IMR-90 (cell line): ENCODE measurements at regions not wholly inside any gene's neighbourhood (a gene's known extent, or its start where the extent isn't known, plus 50 kb on each side); places are given as distances from the start of the nearest gene placed in this dataset.

Source experiments
- ATAC-seq: fragments of 200-7000 bp; cut with Tn5 transposase; 2 replicates; pipeline ENCODE4 v1.9.1; 2020; ENCODE audit warnings: low read depth, mild to moderate bottlenecking, moderate library complexity
- BruUV-seq: library from RNA; stranded (reverse); fragments of 400-500 nt; replicated peaks from 2 replicates; lab custom pipeline; 2021; lab: Mats Ljungman, UMichigan
- CTCF ChIA-PET: fragments of 300-600 bp; formaldehyde crosslinking; extraction: SDS; loops from one replicate; lab custom pipeline; 2021; ENCODE audit warnings: antibody characterized with exemption; lab: Yijun Ruan, JAX
- POLR2A ChIA-PET: fragments of 300-600 bp; sonication (Branson Sonifier 250); formaldehyde crosslinking; loops from one replicate; lab custom pipeline; 2022; ENCODE audit warnings: antibody characterized with exemption; ENCODE audit not compliant: unreplicated experiment; lab: Charles Lee
- DNase-seq: peaks from one replicate; pipeline ENCODE4 v3.0.0; 2013
- H2AFZ ChIP-seq: replicated peaks from 2 replicates; pipeline ENCODE3; 2013; ENCODE audit warnings: low read length, mild to moderate bottlenecking; ENCODE audit not compliant: poor library complexity
- H2AK5ac ChIP-seq: 2 replicates; pipeline ENCODE4 v1.6.1; 2013; ENCODE audit warnings: low read depth, low read length, inconsistent platforms
- H2AK9ac ChIP-seq: replicated peaks from 2 replicates; pipeline ENCODE3; 2013; ENCODE audit warnings: mild to moderate bottlenecking, low read depth, low read length, moderate library complexity; ENCODE audit not compliant: poor library complexity
- H2BK120ac ChIP-seq: 2 replicates; pipeline ENCODE4 v1.6.1; 2013; ENCODE audit warnings: low read depth, low read length, inconsistent platforms
- H2BK15ac ChIP-seq: 3 replicates; pipeline ENCODE4 v1.6.1; 2013; ENCODE audit warnings: low read depth, low read length, inconsistent platforms
- H2BK20ac ChIP-seq: 2 replicates; pipeline ENCODE4 v1.6.1; 2013; ENCODE audit warnings: low read depth, mild to moderate bottlenecking, inconsistent platforms, low read length, moderate library complexity
- H2BK5ac ChIP-seq: 2 replicates; pipeline ENCODE4 v1.6.1; 2013; ENCODE audit warnings: mild to moderate bottlenecking, low read depth, low read length, inconsistent platforms; ENCODE audit not compliant: poor library complexity, severe bottlenecking
- H3K14ac ChIP-seq: replicated peaks from 2 replicates; pipeline ENCODE4 v1.6.1; 2013; ENCODE audit warnings: low read depth, low read length, inconsistent platforms
- H3K18ac ChIP-seq: 2 replicates; pipeline ENCODE4 v1.6.1; 2013; ENCODE audit warnings: low read depth, low read length, control low read depth
- H3K23ac ChIP-seq: 2 replicates; pipeline ENCODE4 v1.6.1; 2013; ENCODE audit warnings: low read depth, low read length, inconsistent platforms
- H3K27ac ChIP-seq: 2 replicates; pipeline ENCODE4 v1.5.1; 2013; ENCODE audit warnings: mild to moderate bottlenecking, control low read depth, low read length; ENCODE audit not compliant: insufficient read depth
- H3K27me3 ChIP-seq: 2 replicates; pipeline ENCODE4 v1.6.1; 2013; ENCODE audit warnings: low read length; ENCODE audit not compliant: control insufficient read depth, insufficient read depth
- H3K36me3 ChIP-seq: 2 replicates; pipeline ENCODE4 v1.6.1; 2013; ENCODE audit warnings: low read length, mixed read lengths; ENCODE audit not compliant: control insufficient read depth, insufficient read depth
- H3K4ac ChIP-seq: 2 replicates; pipeline ENCODE4 v1.6.1; 2013; ENCODE audit warnings: low read depth, low read length, inconsistent platforms
- H3K4me1 ChIP-seq: 2 replicates; pipeline ENCODE4 v1.6.1; 2013; ENCODE audit warnings: low read length, mixed read lengths; ENCODE audit not compliant: control insufficient read depth, insufficient read depth
- H3K4me2 ChIP-seq: 2 replicates; pipeline ENCODE4 v1.6.1; 2013; ENCODE audit warnings: low read depth, mild to moderate bottlenecking, control low read depth, low read length, moderate library complexity
- H3K4me3 ChIP-seq: 2 replicates; pipeline ENCODE4 v1.5.1; 2013; ENCODE audit warnings: low read depth, mild to moderate bottlenecking, control low read depth, low read length, moderate library complexity; ENCODE audit not compliant: insufficient read depth
- H3K56ac ChIP-seq: 2 replicates; pipeline ENCODE4 v1.6.1; 2013; ENCODE audit warnings: low read length, inconsistent platforms; ENCODE audit not compliant: insufficient read depth; ENCODE audit errors: extremely low read depth
- H3K79me1 ChIP-seq, 2 experiments: 2 replicates each; pipeline ENCODE4 v1.6.1; 2013; ENCODE audit warnings: low read length in 2 of 2, inconsistent platforms in 1 of 2, low read depth in 1 of 2
- H3K9ac ChIP-seq: 2 replicates; pipeline ENCODE4 v1.6.1; 2013; ENCODE audit warnings: low read depth, low read length, control low read depth
- H3K9me1 ChIP-seq: 2 replicates; pipeline ENCODE4 v1.6.1; 2013; ENCODE audit warnings: low read length, inconsistent platforms; ENCODE audit not compliant: insufficient read depth
- H3K9me3 ChIP-seq: 2 replicates; pipeline ENCODE4 v1.6.1; 2013; ENCODE audit warnings: low read length; ENCODE audit not compliant: control insufficient read depth, insufficient read depth
- H4K20me1 ChIP-seq: 2 replicates; pipeline ENCODE4 v1.6.1; 2013; ENCODE audit warnings: low read length, inconsistent platforms; ENCODE audit not compliant: insufficient read depth
- H4K5ac ChIP-seq: 2 replicates; pipeline ENCODE4 v1.6.1; 2013; ENCODE audit warnings: mild to moderate bottlenecking, low read depth, low read length, control low read depth
- H4K8ac ChIP-seq, 2 experiments: 2 replicates each; pipeline ENCODE4 v1.6.1; 2013; ENCODE audit warnings: low read depth in 2 of 2, low read length in 2 of 2, control low read depth in 1 of 2, inconsistent platforms in 1 of 2
- H4K91ac ChIP-seq: 2 replicates; pipeline ENCODE4 v1.6.1; 2013; ENCODE audit warnings: low read depth, low read length, inconsistent platforms; ENCODE audit not compliant: insufficient read depth
- CEBPB ChIP-seq: IDR thresholded peaks from 2 replicates; pipeline ENCODE4 v1.6.1; 2012; ENCODE audit warnings: low read depth, low read length, improper control_type of control experiment
- MAFK ChIP-seq: IDR thresholded peaks from 2 replicates; pipeline ENCODE4 v1.6.1; 2012; ENCODE audit warnings: low read depth, low read length, improper control_type of control experiment
- MAZ ChIP-seq: IDR thresholded peaks from 2 replicates; pipeline ENCODE4 v1.6.1; 2012; ENCODE audit warnings: low read depth, mild to moderate bottlenecking, low read length, improper control_type of control experiment, moderate library complexity, borderline replicate concordance
- MXI1 ChIP-seq: IDR thresholded peaks from 2 replicates; pipeline ENCODE4 v1.6.1; 2012; ENCODE audit warnings: low read depth, mild to moderate bottlenecking, low read length, moderate library complexity, borderline replicate concordance
- POLR2A ChIP-seq: IDR thresholded peaks from 2 replicates; pipeline ENCODE4 v1.6.1; 2012; ENCODE audit warnings: mild to moderate bottlenecking, low read depth, low read length
- RCOR1 ChIP-seq: IDR thresholded peaks from 2 replicates; pipeline ENCODE4 v1.6.1; 2012; ENCODE audit warnings: mild to moderate bottlenecking, low read length, improper control_type of control experiment; ENCODE audit not compliant: insufficient replicate concordance
- RFX5 ChIP-seq: IDR thresholded peaks from 2 replicates; pipeline ENCODE4 v1.8.0; 2012; ENCODE audit warnings: low read depth, mild to moderate bottlenecking, low read length, moderate library complexity
- dilution Hi-C: fragments of 300-500 bp; cut with HindIII; formaldehyde crosslinking; loops from one replicate; pipeline ENCODE4 v1.14.3; 2018; ENCODE audit warnings: low sequenced_read_pairs; ENCODE audit not compliant: unreplicated experiment
- in situ Hi-C: fragments of 300-500 bp; cut with MboI; formaldehyde crosslinking; loops from 3 replicates; pipeline ENCODE4 v1.14.3; 2019; ENCODE audit warnings: low sequenced_read_pairs, inconsistent platforms, mixed read lengths
- intact Hi-C: fragments of 100-400 bp; cut with micrococcal nuclease; formaldehyde crosslinking; loops from 2 replicates; pipeline ENCODE4 v1.10.0; 2022

- no peaks in the 10 kb centered on the region for H3K79me1 ChIP-seq
- ATAC-seq: no peak
- H4K20me1 ChIP-seq: no peaks in the 10 kb centered on the region
- no peak overlapping the region for H2AK5ac ChIP-seq
- H4K91ac ChIP-seq: no peak overlapping the region
- H3K18ac ChIP-seq: no peak overlapping the region
- no peak for DNase-seq
- in situ Hi-C loops (no loop called here), dilution Hi-C loops (no loop called here), intact Hi-C loops (no loop called here)
- no peaks in the 10 kb centered on the region for H3K9me1 ChIP-seq
- no peak overlapping the region for H2AK9ac ChIP-seq
- no peak overlapping the region for H2BK20ac ChIP-seq
- H4K8ac ChIP-seq: no peak overlapping the region
- no peak overlapping the region for H2BK5ac ChIP-seq
- H4K5ac ChIP-seq: no peak overlapping the region
- H3K4ac ChIP-seq: no peak overlapping the region
- no peak overlapping the region for H3K4me3 ChIP-seq
- H3K23ac ChIP-seq: no peak overlapping the region
- POLR2A ChIA-PET: no interaction called here
- H3K9me3 ChIP-seq: no peaks in the 10 kb centered on the region; the same call in 1 of the 2 replicates
- CTCF ChIA-PET: no interaction called here
- H3K4me1 ChIP-seq: no peaks in the 10 kb centered on the region
- TF ChIP-seq MXI1: no peak
- TF ChIP-seq POLR2A: no peak
- no peak for TF ChIP-seq MAFK
- TF ChIP-seq MAZ: no peak
- TF ChIP-seq RCOR1: no peak
- TF ChIP-seq RFX5: no peak
- TF ChIP-seq CEBPB: no peak
- no TSS peak for BruUV-seq
- H3K36me3 ChIP-seq: no peaks in the 10 kb centered on the region
- H2AFZ ChIP-seq: no peak overlapping the region
- no peak overlapping the region for H3K14ac ChIP-seq
- H2BK15ac ChIP-seq: no peak overlapping the region
- no peak overlapping the region for H3K4me2 ChIP-seq
- H2BK120ac ChIP-seq: no peak overlapping the region
- H3K56ac ChIP-seq: no peak overlapping the region
- no peak overlapping the region for H3K27ac ChIP-seq
- H3K27me3 ChIP-seq: no peaks in the 10 kb centered on the region; the same call in 1 of the 2 replicates
- H3K9ac ChIP-seq: no peak overlapping the region
These were observed 386.9 kb upstream of the MAOA start for GRCh38 chrX:43269201-43269600.
